CD14-positive monocyte (primary cell): ENCODE measurements at regions not wholly inside any gene's neighbourhood (a gene's known extent, or its start where the extent isn't known, plus 50 kb on each side); places are given as distances from the start of the nearest gene placed in this dataset.

Source experiments
- DNase-seq, 3 donors: peaks; one replicate each; pipeline ENCODE4 v3.0.0-alpha.2; 2011 to 2022
- H2AFZ ChIP-seq: 2 replicates; pipeline ENCODE4 v1.6.0; 2012; ENCODE audit warnings: mild to moderate bottlenecking, low read depth, low read length, inconsistent platforms; ENCODE audit not compliant: insufficient read depth, poor library complexity, severe bottlenecking
- H3K27ac ChIP-seq, 2 donors: 1 replicate in 1 of 2; 2 replicates in 1 of 2; pipeline ENCODE4 v1.5.1; 2012 to 2013; ENCODE audit warnings: low read length in 2 of 2, control low read depth in 1 of 2, inconsistent platforms in 1 of 2, low read depth in 1 of 2, mild to moderate bottlenecking in 1 of 2
- H3K27me3 ChIP-seq, 2 donors: one replicate each; pipeline versions ENCODE4 v1.6.0 to v1.6.1; 2011 to 2013; ENCODE audit warnings: low read length in 2 of 2; ENCODE audit not compliant: control insufficient read depth in 2 of 2, insufficient read depth in 2 of 2
- H3K36me3 ChIP-seq, 2 donors: replicated peaks in 1 of 2; 1 replicate in 1 of 2; 2 replicates in 1 of 2; pipeline versions ENCODE4 v1.5.1 to v1.6.1; 2012 to 2013; ENCODE audit warnings: low read length in 2 of 2, control low read depth in 1 of 2, inconsistent platforms in 1 of 2, mild to moderate bottlenecking in 1 of 2; ENCODE audit not compliant: insufficient read depth in 2 of 2, control insufficient read depth in 1 of 2
- H3K4me1 ChIP-seq, 2 donors: 1 replicate in 1 of 2; 2 replicates in 1 of 2; pipeline versions ENCODE4 v1.5.1 to v1.6.1; 2012 to 2013; ENCODE audit warnings: low read length in 2 of 2, control low read depth in 1 of 2, inconsistent platforms in 1 of 2, mild to moderate bottlenecking in 1 of 2, moderate library complexity in 1 of 2; ENCODE audit not compliant: insufficient read depth in 2 of 2, control insufficient read depth in 1 of 2
- H3K4me2 ChIP-seq: replicated peaks from 2 replicates; pipeline ENCODE3; 2012; ENCODE audit warnings: low read length, moderate library complexity, mild to moderate bottlenecking; ENCODE audit not compliant: poor library complexity, severe bottlenecking; ENCODE audit errors: extremely low read depth
- H3K4me3 ChIP-seq, 3 experiments: fragments of 200-600 bp in 1 of 3; sonication (generic) in 1 of 3; replicated peaks in 1 of 3; 1 replicate in 2 of 3; 2 replicates in 1 of 3; pipeline ENCODE4 v1.5.1; 2011 to 2013; ENCODE audit warnings: low read length in 3 of 3, mild to moderate bottlenecking in 3 of 3, control low read depth in 2 of 3, low read depth in 2 of 3, inconsistent platforms in 1 of 3, moderate library complexity in 1 of 3
- H3K79me2 ChIP-seq: 2 replicates; pipeline ENCODE4 v1.6.0; 2012; ENCODE audit warnings: mild to moderate bottlenecking, control low read depth, inconsistent platforms, low read length, moderate library complexity; ENCODE audit not compliant: insufficient read depth
- H3K9ac ChIP-seq: 2 replicates; pipeline ENCODE4 v1.6.0; 2017; ENCODE audit warnings: low read length, mild to moderate bottlenecking; ENCODE audit not compliant: insufficient read depth, poor library complexity, severe bottlenecking
- H3K9me3 ChIP-seq, 2 donors: replicated peaks in 1 of 2; 1 replicate in 1 of 2; 2 replicates in 1 of 2; pipeline versions ENCODE4 v1.5.1 to v1.6.1; 2012 to 2013; ENCODE audit warnings: low read length in 2 of 2, control low read depth in 1 of 2; ENCODE audit not compliant: control insufficient read depth in 1 of 2, insufficient read depth in 1 of 2
- H4K20me1 ChIP-seq: 2 replicates; pipeline ENCODE4 v1.6.0; 2012; ENCODE audit warnings: mild to moderate bottlenecking, low read length, control low read depth, moderate library complexity; ENCODE audit not compliant: insufficient read depth
- H3K27ac Mint-ChIP-seq, 7 donors: one replicate each; pipeline ENCODE4 v1.8.0; 2020; ENCODE audit warnings: mild to moderate bottlenecking in 7 of 7, mixed read lengths in 7 of 7, moderate library complexity in 6 of 7, inconsistent platforms in 2 of 7
- H3K27me3 Mint-ChIP-seq, 3 donors: one replicate each; pipeline ENCODE4 v1.8.0; 2021 to 2022; ENCODE audit warnings: low read depth in 3 of 3, mild to moderate bottlenecking in 3 of 3, mixed read lengths in 3 of 3, moderate library complexity in 3 of 3, inconsistent platforms in 1 of 3
- H3K36me3 Mint-ChIP-seq, 2 donors: one replicate each; pipeline ENCODE4 v1.8.0; 2020; ENCODE audit warnings: mixed read lengths in 2 of 2, inconsistent platforms in 1 of 2, mild to moderate bottlenecking in 1 of 2
- H3K4me1 Mint-ChIP-seq: one replicate; pipeline ENCODE4 v1.8.0; 2020; ENCODE audit warnings: mild to moderate bottlenecking, mixed read lengths
- H3K4me3 Mint-ChIP-seq, 2 donors: one replicate each; pipeline ENCODE4 v1.8.0; 2020; ENCODE audit warnings: mild to moderate bottlenecking in 2 of 2, mixed read lengths in 2 of 2, moderate library complexity in 1 of 2
- H3K9me3 Mint-ChIP-seq, 7 donors: one replicate each; pipeline ENCODE4 v1.8.0; 2020 to 2022; ENCODE audit warnings: mixed read lengths in 7 of 7, mild to moderate bottlenecking in 6 of 7, moderate library complexity in 6 of 7, inconsistent platforms in 2 of 7
- CTCF ChIP-seq: fragments of 200-600 bp; IDR thresholded peaks from one replicate; pipeline ENCODE4 v1.8.0; 2022; ENCODE audit warnings: antibody characterized with exemption, mild to moderate bottlenecking
- WGBS: methylation state at CpG from one replicate; pipeline ENCODE4 v1.1.5; 2013; ENCODE audit warnings: missing lambda C conversion rate; ENCODE audit not compliant: insufficient coverage; 5-methylcytosine and 5-hydroxymethylcytosine counted together
- intact Hi-C, 2 donors: fragments of 100-400 bp; cut with micrococcal nuclease; formaldehyde crosslinking; loops; one replicate each; pipeline versions ENCODE4 v1.15.0 to v1.15.1; 2023

GRCh38 chr4:45910511-45910910 lies 213.3 kb downstream of the GABRG1 start:
- TF ChIP-seq CTCF = no peak
- no peak overlapping the region for H2AFZ ChIP-seq
- no peaks in the 10 kb centered on the region for H3K79me2 ChIP-seq
- H3K4me3 ChIP-seq = no peak overlapping the region
- no peaks in the 10 kb centered on the region for H3K9me3 ChIP-seq
- no peak overlapping the region for H3K27ac ChIP-seq
- no peaks in the 10 kb centered on the region for H3K36me3 ChIP-seq
- H3K4me2 ChIP-seq = no peak overlapping the region
- H3K4me3 Mint-ChIP-seq = no peak overlapping the region
- no peak for DNase-seq
- H4K20me1 ChIP-seq = no peaks in the 10 kb centered on the region
- intact Hi-C loops = no loop called here
- H3K27ac Mint-ChIP-seq = no peak overlapping the region
- no peaks in the 10 kb centered on the region for H3K27me3 ChIP-seq
- H3K4me1 Mint-ChIP-seq = no peaks in the 10 kb centered on the region
- peaks cover 0 to 6% (median 1%) of the 10 kb centered on the region in 7 donors for H3K9me3 Mint-ChIP-seq
- no peak overlapping the region for H3K9ac ChIP-seq
- no peaks in the 10 kb centered on the region for H3K27me3 Mint-ChIP-seq
- no peaks in the 10 kb centered on the region for H3K4me1 ChIP-seq
- no peaks in the 10 kb centered on the region for H3K36me3 Mint-ChIP-seq

DNA sequence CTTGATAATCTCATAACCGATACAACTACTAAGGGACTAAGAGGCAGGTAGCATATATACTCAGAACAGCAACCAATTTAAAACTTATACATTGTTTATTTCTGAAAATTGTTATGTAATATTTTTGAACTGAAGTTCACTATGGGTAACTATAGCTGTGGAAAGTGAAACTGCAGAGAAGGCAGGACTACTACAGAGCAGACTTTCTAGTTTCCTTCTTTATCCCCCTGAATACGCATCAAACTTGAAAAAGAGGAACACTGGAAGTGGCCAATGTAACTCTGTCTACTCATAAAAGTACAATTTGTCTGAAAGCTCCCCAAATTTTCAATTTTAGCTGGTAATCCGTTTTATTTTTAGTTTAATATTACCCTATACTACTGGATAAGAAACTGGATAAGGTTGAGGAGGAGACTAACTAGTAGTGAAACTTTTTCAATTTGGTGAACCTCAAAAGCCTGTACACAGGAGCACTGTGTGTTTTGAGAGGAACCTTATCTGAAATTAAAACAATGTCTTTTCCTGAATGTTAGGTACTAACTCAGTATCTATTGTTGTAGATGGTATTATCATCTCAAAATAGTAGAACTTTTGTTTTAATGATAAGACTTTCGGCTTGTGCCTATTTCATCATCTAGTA lies 225.8 kb downstream of the GABRG1 start:
- Mint-ChIP-seq H3K27ac (no peak overlapping the region), H3K27me3 (no peaks in the 10 kb centered on the region), H3K4me1 (no peaks in the 10 kb centered on the region), H3K4me3 (no peak overlapping the region), H3K9me3 (peaks cover 0 to 9% (median 4%) of the 10 kb centered on the region in 7 donors), H3K36me3 (no peaks in the 10 kb centered on the region)
- Histone ChIP-seq H3K4me3 (no peak overlapping the region), H3K79me2 (no peaks in the 10 kb centered on the region), H3K4me2 (no peak overlapping the region), H3K4me1 (no peaks in the 10 kb centered on the region), H2AFZ (no peak overlapping the region), H3K9me3 (peaks cover 0 to 10% of the 10 kb centered on the region in 2 donors), H3K36me3 (no peaks in the 10 kb centered on the region), H3K27ac (no peak overlapping the region), H4K20me1 (no peaks in the 10 kb centered on the region), H3K9ac (no peak overlapping the region), H3K27me3 (no peaks in the 10 kb centered on the region)
- no CpG with 5 or more reads among the region's 4 CpGs for WGBS
- DNase-seq = no peak
- no peak for TF ChIP-seq CTCF
- intact Hi-C loops = no loop called here
